ENCODE measurements at regions not wholly inside any gene's neighbourhood (a gene's known extent, or its start where the extent isn't known, plus 50 kb on each side); places are given as distances from the start of the nearest gene placed in this dataset.

GRCh38 chr10:45106236-45106856 lies 105.6 kb downstream of the ZNF22 start:
- Histone ChIP-seq H3K79me2 (ENCODE audit: control insufficient read depth, insufficient read depth, low read length) (no peaks in the 10 kb centered on the region), H3K36me3 (ENCODE audit: control insufficient read depth, insufficient read depth, low read length) (no peaks in the 10 kb centered on the region), H3K27me3 (ENCODE audit: control insufficient read depth in 2 of 2, insufficient read depth in 2 of 2, low read length in 2 of 2) (peaks cover 0 to 12% of the 10 kb centered on the region in 2 experiments; a peak in 3 of 5 replicates), H3K4me1 (replicated peaks in 1 of 2; ENCODE audit: control insufficient read depth in 2 of 2, insufficient read depth in 2 of 2, low read length in 2 of 2) (no peaks in the 10 kb centered on the region), H3K27ac (ENCODE audit: extremely low read depth, low read depth, low read length) (no peak overlapping the region), H2AFZ (ENCODE audit: low read depth, low read length) (no peak overlapping the region), H3K9me1 (ENCODE audit: control insufficient read depth, insufficient read depth, low read length) (no peaks in the 10 kb centered on the region), H3K9me3 (replicated peaks; ENCODE audit: control insufficient read depth, insufficient read depth, low read depth, low read length) (no peaks in the 10 kb centered on the region), H3K4me2 (ENCODE audit: insufficient read depth, low read length) (no peak overlapping the region), H4K20me1 (replicated peaks; ENCODE audit: control insufficient read depth, insufficient read depth, low read length) (no peaks in the 10 kb centered on the region), H3K9ac (ENCODE audit: insufficient read depth in 1 of 2, low read depth in 2 of 2, low read length in 2 of 2) (no peak overlapping the region), H3K4me3 (no peak overlapping the region)
- CTCF ChIA-PET (ENCODE audit: low intra/inter-chr PET ratio): no interaction called here
- POLR2A ChIA-PET: interaction anchor here (1.5 kb wide), 1 partner anchor 18 kb away, joined by 3 read pairs; no protein-coding TSS in a partner anchor
- no peak for DNase-seq (ENCODE audit: extremely low read depth in 1 of 4, low spot score in 3 of 4)
- BruUV-seq (replicated peaks): no TSS peak
- ATAC-seq: no peak
- no peak for TF ChIP-seq MYNN (IDR thresholded peaks at IDR 0.05)
- no peak for TF ChIP-seq MYNN (CRISPR knock-in tag; IDR thresholded peaks at IDR 0.05)
- TF ChIP-seq HDAC8 (tag; IDR thresholded peaks at IDR 0.05): no peak
- TF ChIP-seq COPS2 (conservative IDR thresholded peaks at IDR 0.05): no peak
- no peak for TF ChIP-seq KAT8 (IDR thresholded peaks at IDR 0.05; ENCODE audit: low read depth)
- no peak for TF ChIP-seq ZNF24 (IDR thresholded peaks at IDR 0.05)
- TF ChIP-seq, protein P1, sequence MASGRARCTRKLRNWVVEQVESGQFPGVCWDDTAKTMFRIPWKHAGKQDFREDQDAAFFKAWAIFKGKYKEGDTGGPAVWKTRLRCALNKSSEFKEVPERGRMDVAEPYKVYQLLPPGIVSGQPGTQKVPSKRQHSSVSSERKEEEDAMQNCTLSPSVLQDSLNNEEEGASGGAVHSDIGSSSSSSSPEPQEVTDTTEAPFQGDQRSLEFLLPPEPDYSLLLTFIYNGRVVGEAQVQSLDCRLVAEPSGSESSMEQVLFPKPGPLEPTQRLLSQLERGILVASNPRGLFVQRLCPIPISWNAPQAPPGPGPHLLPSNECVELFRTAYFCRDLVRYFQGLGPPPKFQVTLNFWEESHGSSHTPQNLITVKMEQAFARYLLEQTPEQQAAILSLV (tag; IDR thresholded peaks at IDR 0.05): no peak
- TF ChIP-seq ADNP (tag; IDR thresholded peaks at IDR 0.05): no peak
- no peak for TF ChIP-seq ZKSCAN3 (CRISPR knock-in tag; IDR thresholded peaks at IDR 0.05)
- no peak for TF ChIP-seq ZNF197 (CRISPR knock-in tag; IDR thresholded peaks at IDR 0.05; ENCODE audit: low read depth)
- TF ChIP-seq ATF1 (CRISPR knock-in tag; IDR thresholded peaks at IDR 0.05): no peak
- no peak for TF ChIP-seq ATF1 (tag; IDR thresholded peaks at IDR 0.05)
- no peak for TF ChIP-seq SOX6 (IDR thresholded peaks at IDR 0.05)
- TF ChIP-seq ZZZ3 (IDR thresholded peaks at IDR 0.05): no peak
- no peak for TF ChIP-seq ZNF655 (CRISPR knock-in tag; IDR thresholded peaks at IDR 0.05)
- no peak for TF ChIP-seq WHSC1 (IDR thresholded peaks at IDR 0.05; ENCODE audit: low read length)
- TF ChIP-seq ESRRB (CRISPR knock-in tag; IDR thresholded peaks at IDR 0.05; ENCODE audit: borderline replicate concordance): no peak
- intact Hi-C loops (cut with micrococcal nuclease) (no loop called here), in situ Hi-C loops (cut with MboI) (no loop called here)
- FAIRE-seq: no peak
- WGBS (ENCODE audit: insufficient coverage, low coverage, missing lambda C conversion rate): under 1% methylated on average over 7 of the region's 7 CpGs

Measured in K562 (cell line).